Amniotic stem cell (primary cell): ENCODE measurements at regions not wholly inside any gene's neighbourhood (a gene's known extent, or its start where the extent isn't known, plus 50 kb on each side); places are given as distances from the start of the nearest gene placed in this dataset.
"Not testable (repeated sequence)": the region's sequence is repeated elsewhere in the genome, so short reads cannot be mapped to it uniquely, and the experiment has no call there.

Source experiments
- DNase-seq: peaks from one replicate; lab custom pipeline; 2025; lab: John Stamatoyannopoulos, UW

DNA sequence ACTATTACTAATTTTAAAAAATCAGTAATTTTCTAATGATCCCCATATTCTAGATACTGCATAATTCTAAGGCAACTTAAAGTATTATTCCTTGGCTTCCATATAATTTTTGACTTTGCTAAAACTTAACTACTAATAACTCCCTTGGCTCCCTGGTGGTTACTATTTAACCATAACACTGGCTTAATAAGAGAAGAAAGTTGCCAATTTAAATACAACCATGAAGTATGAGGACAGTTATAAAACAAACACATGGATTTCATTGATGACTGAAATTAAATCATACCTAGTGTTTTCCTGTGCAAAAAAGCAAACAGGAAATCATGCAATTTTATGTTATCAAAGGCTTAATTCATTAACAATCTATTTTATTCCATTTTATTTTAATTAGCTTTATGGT is 1073.9 kb downstream of the GRM8 start:
- no peak for DNase-seq

DNA sequence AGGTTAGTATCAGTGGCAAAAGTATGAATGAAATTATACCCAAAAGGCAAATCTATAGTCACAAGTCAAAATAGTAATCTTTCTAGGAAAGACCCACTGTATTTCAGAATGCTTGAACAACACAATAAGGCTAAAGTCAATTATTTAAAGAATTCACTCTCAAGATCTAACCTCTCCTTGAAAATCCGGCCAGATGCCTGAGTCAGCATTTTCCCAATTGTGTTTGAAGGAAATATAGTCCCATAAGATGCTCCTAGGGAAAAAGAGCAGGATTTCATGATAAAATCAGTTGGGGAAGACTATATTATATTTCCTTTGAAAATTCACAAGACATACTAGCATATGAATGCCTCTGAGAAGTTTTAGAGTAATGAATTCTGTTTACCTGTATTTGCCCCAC is 1075.0 kb downstream of the GRM8 start:
- DNase-seq: no peak

DNA sequence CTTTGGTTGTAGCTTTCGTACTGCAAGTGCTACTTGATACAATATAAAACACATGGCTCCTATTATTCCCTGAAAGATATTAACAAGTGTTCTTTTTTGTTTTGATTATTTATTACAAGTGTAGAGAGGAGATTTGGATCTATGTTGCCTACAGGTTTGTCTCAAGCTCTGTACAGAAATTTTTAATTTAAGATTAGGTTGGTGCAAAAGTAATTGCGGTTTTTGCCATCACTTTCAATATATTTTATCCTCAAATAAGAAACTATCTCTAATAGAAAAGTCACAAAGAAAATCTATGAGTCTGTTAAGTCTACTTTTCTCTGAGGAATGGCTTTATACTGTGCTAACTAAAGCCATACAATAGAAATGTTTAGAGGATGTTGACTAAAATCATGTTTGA is 1086.1 kb downstream of the GRM8 start:
- DNase-seq: no peak

DNA sequence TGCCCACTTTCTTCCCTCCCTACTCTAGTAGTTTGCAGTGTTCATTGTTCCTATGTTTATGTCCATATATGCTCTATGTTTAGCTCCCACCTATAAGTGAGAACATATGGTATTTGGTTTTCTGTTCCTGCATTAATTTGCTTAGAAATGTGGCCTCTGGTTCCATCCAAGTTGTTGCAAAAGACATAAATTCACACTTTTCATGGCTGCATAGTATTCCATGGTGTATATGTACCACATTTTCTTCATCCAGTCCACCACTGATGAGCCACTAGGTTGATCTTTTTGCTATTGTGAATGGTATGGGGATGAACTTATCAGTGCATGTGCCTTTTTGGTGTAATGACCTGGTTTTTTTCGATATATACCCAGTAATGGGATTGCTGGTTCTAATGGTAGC is 1089.1 kb downstream of the GRM8 start:
- DNase-seq: no peak

DNA sequence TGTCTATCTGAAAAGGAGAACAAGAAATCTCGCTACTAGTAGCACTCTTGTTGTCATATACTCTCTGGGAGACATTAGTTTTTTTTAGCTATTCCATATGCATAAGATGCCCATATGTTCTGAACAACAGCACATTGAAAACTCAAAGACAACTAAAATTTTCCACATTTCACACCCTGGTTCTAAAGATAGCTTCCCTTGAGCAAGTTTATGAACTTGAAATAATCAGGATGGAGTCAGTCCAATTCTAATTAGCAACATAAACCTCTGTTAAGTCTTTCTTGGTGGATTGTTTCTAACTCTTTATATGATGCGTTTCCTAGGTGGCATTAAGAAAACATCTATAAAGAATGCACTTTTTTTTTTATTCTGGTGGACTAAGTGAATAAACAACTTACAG is 1095.3 kb downstream of the GRM8 start:
- no peak for DNase-seq

DNA sequence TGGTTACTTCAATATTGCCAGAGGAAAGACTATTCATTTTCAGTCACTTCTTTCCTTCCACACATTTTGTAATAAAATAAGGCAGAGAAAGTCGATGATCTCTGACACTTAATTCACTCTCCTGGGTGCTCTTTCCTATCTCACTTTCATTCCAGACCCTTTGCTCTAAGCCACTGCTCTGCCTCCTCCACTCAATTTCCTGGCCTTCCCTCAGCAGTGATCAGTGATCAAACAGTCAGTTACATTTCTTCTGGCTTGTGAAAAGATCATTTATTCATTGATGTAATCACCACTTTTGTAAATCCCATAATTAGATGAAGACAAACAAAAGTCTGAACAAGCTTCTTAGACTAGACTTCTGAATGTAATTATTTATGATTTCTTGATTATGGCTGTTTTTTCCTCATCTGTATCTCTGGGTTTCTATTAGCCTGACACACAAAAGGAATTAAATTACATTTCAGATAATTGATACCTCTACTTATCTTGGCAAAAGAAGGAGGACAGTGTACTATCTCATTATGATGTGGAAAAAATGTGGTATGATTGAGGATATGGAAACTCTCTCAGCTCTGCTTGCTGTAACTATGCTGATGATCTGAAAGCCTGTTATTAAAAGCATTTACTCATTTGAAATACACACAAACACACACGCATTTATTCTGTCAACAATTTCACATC is 1102.3 kb downstream of the GRM8 start:
- DNase-seq: no peak

DNA sequence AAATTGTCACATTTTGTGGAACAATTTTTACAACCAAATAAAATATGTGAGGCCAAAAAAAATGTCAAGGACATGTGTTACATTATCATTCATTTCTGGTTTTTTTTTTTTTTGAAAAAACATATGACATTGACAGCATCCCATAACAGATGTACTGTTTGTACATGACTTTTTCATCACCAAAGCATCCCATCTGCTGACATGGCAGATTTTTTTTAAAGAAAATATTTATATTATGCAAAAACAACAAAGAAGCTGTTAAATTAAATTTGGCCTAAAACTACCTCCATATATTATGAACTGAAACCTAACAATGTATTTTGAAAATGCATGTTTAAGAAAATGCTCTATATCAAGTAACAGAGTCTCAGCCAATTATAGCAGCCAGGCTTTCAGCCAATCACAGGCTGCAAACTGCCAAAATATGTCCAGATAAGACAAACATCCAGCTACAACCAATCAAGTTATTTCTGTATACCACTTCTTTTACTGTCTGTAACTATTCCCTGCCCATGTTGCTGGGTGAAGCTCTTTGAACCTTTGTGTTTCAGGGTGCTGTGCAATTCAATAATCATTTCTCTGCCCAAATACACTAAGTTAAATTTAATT is 1111.8 kb downstream of the GRM8 start:
- no peak for DNase-seq

DNA sequence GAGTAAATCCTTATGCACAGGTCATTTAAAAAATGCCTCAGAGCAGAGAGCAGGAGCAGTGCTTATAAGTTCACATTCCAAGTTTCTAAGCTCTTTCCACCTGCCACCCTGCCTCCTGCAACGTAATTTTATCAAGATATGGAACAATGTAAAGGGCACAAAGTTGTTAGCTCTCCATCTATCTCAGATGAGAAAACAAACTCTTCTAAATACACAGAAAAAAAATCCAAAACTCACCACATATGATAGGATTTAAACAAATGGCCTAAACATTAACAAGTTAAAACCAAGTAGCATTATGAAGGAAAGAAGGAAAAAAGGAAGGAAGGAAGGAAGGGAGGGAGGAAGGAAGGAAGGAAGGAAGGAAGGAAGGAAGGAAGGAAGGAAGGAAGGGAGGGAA is 1132.8 kb downstream of the GRM8 start:
- DNase-seq: no peak

DNA sequence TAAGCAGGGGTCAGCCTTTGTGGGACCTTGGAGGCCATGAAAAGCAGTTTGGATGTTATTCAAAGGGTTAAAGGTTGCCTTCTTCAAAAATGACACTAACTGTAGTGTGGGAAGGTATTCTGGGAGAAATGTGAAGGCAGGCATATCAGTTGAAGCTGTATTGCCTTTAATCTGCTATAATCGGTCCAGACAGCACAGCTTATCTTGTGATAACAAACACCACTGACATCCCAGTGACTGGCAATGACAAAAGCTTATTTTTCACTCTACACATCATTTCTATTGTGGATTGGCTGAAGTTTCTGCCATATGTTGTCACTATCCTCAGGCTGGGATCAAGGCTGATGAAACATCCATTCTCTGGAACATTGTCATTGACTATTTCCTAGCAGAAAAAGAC is 1149.2 kb downstream of the GRM8 start:
- DNase-seq: no peak

DNA sequence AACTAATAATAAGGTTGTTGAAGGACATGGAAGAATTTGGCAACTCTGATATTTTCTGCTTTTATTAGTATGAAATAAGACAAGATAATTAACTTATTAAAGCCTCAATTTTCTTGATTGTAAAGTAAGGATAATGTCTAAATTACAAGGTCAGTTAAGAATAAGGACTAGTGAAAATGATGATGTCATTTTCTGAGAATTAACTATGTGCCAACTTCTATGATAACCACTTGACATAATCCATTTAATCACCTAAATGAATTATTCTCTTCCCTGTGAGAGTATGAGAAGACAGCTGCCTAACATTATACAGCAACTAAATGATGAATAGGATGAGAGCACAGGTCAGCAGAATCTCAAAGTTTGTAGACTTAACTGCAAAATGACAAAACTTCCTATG is 1153.4 kb upstream of the POT1 start:
- no peak for DNase-seq

DNA sequence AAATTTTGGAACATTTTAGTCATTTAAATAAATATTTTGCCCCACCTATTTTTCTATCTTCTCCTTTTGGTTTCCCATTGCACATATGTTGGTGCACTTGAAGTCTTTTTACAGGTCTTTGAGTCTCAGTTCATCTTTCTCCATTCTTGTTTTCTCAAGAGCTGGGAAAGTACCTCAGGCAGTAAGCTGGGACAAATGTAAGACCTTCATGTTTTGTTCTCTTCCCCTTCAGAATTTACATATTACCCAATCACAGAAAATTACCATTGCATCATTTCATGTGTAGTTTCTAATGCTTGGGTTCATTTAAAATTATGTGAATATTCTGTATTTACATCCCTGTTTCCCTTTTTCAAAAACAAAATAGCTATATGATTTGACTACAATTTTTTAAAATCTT is 1150.0 kb upstream of the POT1 start:
- no peak for DNase-seq

DNA sequence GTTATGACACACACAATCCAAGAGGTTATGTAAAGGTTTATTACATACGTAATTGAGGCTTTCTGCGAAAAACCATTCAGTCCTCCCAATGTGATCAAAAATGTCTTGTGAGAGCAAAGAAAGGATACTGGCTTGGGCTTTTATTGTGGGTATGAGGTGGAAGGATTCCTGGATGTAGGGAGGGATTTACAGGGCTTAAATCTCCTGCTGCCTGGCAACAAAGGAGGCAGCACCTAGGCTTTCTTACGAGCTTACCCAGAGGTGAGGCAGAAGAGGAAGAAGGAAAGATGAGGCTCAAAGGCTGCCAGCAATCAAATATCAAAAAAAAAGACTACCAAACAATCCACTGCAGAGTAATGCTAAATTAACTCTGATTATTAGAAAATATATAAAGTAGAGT is 1149.5 kb upstream of the POT1 start:
- DNase-seq: no peak

DNA sequence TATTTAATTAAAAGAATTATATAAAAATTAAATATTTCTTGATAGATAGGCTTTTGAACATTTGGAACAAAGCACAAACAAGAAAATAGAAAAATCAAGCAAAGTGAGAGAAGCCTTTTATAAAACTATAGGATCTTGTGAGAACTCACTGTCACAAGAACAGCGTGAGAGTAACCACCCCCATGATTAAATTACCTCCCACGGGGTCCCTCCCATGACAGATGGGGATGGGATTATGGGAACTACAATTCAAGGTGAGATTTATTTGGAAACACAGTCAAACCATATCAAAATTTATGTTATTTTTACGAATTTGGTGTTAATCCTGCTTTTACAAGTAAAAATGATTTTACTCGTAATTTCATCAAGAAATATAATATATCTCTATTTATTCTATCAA is 1136.1 kb upstream of the POT1 start:
- no peak for DNase-seq

DNA sequence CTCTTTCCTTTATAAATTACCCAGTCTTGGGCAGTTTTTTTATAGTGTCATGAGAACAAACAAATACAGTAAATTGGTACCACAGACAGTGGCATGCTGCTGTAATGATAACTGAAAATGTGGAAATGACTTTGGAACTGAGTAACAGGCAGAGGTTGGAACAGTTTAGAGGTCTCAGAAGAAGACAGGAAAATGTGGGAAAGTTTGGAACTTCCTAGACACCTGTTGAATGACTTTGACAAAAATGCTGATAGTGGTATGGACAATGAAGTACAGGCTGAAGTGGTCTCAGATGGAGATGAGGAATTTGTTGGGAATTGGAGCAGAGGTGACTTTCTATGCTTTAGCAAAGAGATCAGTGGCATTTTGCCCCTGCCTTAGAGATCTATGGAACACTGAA is 1128.4 kb upstream of the POT1 start:
- no peak for DNase-seq

DNA sequence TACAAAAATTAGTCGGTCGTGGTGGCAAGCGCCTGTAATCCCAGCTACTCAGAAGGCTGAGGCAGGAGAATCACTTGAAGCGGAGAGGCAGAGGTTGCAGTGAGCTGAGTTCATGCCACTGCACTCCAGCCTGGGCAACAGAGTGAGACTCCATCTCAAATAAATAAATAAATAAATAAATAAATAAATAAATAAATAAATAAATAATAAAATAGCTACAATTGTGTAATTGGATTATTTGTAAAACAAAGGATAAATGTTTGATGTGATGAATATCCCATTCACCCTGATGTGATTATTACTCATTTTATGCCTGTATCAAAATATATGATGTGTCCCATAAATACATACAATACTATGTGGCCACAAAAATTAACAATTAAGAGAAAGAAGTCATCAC is 1127.0 kb upstream of the POT1 start:
- DNase-seq: not testable (repeated sequence)

DNA sequence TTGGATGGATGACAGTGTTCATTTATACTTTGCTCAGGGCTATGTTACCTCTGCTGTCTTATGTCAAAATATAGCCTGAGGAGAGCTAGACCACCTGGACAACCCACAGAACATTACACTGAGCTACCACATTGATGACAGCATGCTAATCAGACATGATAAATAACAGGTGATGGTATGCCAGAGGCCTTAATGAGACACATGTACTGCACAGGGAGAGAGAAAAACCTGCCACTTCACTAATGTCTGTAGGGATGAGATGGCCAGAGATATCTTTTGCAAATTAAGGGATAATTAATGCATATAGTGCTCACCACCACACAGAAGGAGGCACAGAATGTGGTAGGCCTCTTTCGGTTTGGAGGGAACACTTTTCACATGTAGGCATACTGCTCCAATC is 1122.6 kb upstream of the POT1 start:
- DNase-seq: no peak

DNA sequence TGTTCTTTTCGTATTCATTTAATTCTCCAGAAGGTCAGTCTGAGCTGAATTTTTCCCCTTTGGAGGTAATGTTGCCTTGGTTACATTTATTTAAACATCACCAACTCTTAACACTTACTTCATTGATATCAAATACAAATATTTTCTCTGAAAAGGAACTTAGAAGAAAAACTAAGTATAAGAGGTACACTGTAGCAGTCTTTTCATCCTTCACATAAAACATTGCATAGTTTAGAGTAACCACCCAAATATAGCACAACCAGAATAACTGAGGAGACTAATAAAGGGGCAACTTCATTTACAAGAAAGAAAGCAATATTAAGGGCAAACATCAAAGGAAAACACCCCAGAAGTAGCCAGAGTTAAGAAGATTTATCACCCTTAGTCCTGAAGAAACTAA is 1115.0 kb upstream of the POT1 start:
- no peak for DNase-seq

DNA sequence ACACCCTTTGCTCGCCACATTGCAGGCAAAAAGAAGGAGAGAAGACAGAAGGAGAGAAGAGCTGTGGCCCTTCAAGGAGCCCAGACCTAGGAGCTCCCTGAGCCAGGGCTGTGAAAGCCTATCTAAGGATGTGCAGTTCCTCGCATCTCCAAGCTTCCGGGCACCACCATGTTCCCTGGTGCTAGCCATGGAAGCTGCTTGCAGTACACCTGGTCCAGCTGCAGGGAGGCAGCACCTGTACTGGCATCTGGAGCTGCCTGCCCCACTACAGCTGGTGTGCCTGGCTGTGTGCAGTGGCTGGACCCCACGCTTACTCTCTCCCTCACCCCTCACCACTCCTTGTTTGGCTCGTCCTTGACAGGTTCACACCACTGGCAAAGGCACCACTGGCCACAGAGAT is 1111.8 kb upstream of the POT1 start:
- DNase-seq: no peak

DNA sequence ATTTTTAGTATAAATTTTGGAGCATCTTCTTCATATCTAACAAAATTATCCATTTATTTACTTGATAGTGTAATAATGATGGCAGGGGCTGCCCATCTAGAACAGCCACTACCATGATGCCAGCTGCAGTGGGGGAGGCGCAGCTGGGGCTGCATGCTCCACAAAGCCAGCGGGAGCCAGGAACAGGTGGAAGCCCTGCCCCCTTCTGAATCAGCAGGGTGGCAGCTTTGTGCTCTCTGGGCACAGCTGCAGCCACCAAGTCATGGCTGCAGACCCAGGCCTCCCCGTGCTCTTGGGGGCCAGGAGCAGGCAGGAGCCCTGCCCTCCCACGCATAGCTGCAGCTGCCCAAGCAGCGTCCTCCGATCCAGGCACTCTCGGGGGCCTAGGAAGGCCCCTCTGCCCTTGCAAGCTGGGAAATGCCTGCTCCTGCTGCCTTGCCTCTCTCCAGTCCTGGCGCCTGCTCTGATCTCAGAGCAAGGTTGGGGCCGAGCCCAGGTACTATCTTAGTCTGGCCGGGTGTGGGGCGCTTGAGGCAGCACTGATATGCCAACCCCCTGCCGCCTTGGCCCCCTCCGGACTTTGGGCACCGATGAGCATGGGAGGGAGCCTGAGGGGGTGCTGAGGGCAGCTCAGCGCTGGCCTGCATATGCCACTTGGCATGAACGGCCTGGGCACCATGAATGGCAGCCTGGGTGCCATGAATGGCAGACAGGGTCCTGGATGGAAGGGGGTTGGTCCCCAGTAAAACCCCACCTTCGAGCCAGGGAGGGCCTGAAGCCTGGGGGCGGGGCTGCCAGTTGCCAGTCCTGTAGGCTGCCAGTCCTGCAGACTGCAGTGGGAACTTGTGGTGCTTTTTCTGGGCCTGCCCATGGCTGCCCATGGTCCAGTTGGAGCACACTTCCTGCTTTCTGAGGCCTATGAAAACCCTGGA is 1110.8 kb upstream of the POT1 start:
- no peak for DNase-seq

DNA sequence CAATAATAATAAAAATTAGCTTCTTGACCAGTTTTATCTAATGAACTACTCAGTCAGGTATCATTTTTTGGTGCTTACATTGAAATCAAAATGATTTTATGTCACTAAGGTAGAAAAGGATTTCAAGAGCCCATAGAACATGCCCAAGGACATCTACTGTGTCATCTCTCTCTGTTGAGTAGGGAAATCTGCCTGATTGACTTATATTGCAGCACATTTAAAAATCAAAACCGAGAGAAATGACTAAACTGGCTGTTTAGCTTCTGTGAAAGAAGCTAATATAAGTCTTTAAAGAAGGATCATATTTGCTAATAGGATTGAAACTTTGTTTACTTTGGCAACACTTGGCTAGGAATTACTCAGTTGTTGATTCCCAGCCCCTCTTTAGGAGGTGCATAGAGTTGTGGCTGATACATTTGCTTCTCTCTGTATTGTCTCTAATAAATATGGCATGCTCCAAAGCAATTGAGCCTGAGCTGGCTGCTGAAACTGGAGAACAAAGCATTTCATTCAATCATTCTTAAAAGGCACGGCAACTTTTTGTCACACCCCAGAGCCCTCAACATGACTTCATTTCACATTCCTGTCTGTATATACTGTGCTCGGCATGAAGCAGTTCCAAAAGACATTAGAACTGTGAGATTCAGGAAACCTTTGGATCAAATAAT is 1096.9 kb upstream of the POT1 start:
- no peak for DNase-seq

DNA sequence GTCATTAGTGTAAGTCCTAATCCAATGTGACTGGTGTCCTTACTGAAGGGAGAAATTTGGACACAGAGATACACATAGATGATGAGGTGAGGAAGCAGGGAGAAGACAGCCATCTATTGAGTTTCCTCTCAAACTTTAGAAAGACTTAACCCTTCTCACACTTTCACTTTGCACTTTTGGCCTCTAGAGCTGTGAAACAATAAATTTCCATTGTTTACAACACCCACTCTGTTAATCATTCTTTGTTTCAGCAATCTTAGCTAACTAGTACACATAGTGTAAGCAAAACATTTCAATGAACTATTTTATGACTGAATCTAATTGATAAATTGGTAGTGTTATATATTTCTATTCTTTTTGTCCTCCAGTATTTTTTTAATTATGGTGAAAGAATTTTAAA is 1092.8 kb upstream of the POT1 start:
- no peak for DNase-seq

DNA sequence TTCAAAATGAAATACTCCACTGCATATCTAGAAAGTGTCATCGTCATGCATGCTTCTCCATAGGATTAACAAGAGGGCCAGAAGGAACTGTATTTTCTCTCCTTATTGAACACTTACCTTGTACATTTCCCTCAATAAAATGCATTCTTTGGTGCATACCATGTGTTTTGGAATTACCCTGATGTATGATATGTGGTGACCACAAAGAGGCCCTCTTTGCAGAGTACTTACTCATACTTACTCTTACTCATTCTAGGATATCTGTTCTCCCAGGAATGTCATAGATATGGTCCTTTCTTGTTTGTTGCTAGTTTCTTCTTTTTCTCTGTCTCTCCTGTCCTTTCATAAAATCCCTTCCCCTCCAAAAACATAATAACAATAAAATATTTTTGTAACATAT is 1087.1 kb upstream of the POT1 start:
- no peak for DNase-seq

DNA sequence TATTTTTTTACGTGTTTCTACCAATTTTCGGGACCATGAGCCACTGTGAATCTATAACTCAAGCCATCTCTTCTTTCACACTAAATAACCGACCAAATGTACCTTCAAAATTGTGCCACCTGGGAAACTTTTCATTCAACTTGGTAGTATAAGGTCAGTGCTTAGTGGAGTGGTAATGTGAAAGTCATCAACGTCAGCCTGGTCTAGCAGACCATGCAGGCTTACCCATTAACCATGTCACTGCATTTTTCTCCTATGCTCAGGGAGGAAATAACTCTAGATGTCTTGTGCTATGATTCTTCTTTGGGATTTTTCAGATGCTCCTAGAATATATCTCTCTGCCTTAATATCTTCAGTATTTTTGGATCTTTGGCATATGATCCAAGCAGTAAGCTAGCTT is 1075.4 kb upstream of the POT1 start:
- no peak for DNase-seq
